HK-2 (cell line): ENCODE measurements at regions not wholly inside any gene's neighbourhood (a gene's known extent, or its start where the extent isn't known, plus 50 kb on each side); places are given as distances from the start of the nearest gene placed in this dataset.

Source experiments
- DNase-seq: peaks from one replicate; pipeline ENCODE4 v3.0.0-alpha.2; 2018; ENCODE audit not compliant: unreplicated experiment

- DNase-seq, result no peak
Measured at GRCh38 chr11:95549301-95549700, 240.3 kb downstream of the FAM76B start.

- no peak for DNase-seq
Measured at GRCh38 chr11:95548416-95548815, 241.2 kb downstream of the FAM76B start.

GRCh38 chr11:95547976-95548375 is 241.6 kb downstream of the FAM76B start:
- DNase-seq, result no peak

- no peak for DNase-seq
Measured at GRCh38 chr11:95547186-95547585, 242.4 kb downstream of the FAM76B start.

GRCh38 chr11:95545116-95545875 is 244.3 kb downstream of the FAM76B start:
- no peak for DNase-seq

GRCh38 chr11:95544095-95544856 is 245.3 kb downstream of the FAM76B start:
- no peak for DNase-seq

GRCh38 chr11:95542868-95543551 is 246.6 kb downstream of the FAM76B start:
- DNase-seq, result no peak

- no peak for DNase-seq
Measured at GRCh38 chr11:95541715-95542114, 247.9 kb downstream of the FAM76B start.

- DNase-seq, result no peak
Measured at GRCh38 chr11:95536047-95536690, 253.4 kb downstream of the FAM76B start.

GRCh38 chr11:95534809-95535208 is 254.8 kb downstream of the FAM76B start:
- DNase-seq, result no peak

GRCh38 chr11:95534226-95534625 is 255.4 kb downstream of the FAM76B start:
- DNase-seq, result no peak

- DNase-seq, result no peak
Measured at GRCh38 chr11:95531116-95531515, 258.5 kb downstream of the FAM76B start.

GRCh38 chr11:95524314-95525036 is 265.1 kb downstream of the FAM76B start:
- DNase-seq, result no peak

GRCh38 chr11:95522874-95523273 is 266.7 kb downstream of the FAM76B start:
- DNase-seq, result no peak

GRCh38 chr11:95521862-95522261 is 267.7 kb downstream of the FAM76B start:
- no peak for DNase-seq

GRCh38 chr11:95521133-95521542 is 268.4 kb downstream of the FAM76B start:
- DNase-seq, result peak; percentile 8

GRCh38 chr11:95520369-95521132 is 269.0 kb downstream of the FAM76B start:
- DNase-seq, result no peak

GRCh38 chr11:95519912-95520311 is 269.7 kb downstream of the FAM76B start:
- DNase-seq, result no peak

- DNase-seq, result no peak
Measured at GRCh38 chr11:95517453-95517852, 272.1 kb downstream of the FAM76B start.

GRCh38 chr11:95516786-95517185 is 272.8 kb downstream of the FAM76B start:
- DNase-seq, result no peak

GRCh38 chr11:95516175-95516574 is 273.4 kb downstream of the FAM76B start:
- DNase-seq, result no peak
